HG03175 (cell line): ENCODE measurements at regions not wholly inside any gene's neighbourhood (a gene's known extent, or its start where the extent isn't known, plus 50 kb on each side); places are given as distances from the start of the nearest gene placed in this dataset.
"Not testable (repeated sequence)": the region's sequence is repeated elsewhere in the genome, so short reads cannot be mapped to it uniquely, and the experiment has no call there.

ENCODE experiments used
- ATAC-seq: cut with Tn5 transposase; IDR thresholded peaks from one replicate; pipeline ENCODE4 v1.9.1; 2021; ENCODE audit warnings: mild to moderate bottlenecking, moderate library complexity; ENCODE audit not compliant: unreplicated experiment

DNA sequence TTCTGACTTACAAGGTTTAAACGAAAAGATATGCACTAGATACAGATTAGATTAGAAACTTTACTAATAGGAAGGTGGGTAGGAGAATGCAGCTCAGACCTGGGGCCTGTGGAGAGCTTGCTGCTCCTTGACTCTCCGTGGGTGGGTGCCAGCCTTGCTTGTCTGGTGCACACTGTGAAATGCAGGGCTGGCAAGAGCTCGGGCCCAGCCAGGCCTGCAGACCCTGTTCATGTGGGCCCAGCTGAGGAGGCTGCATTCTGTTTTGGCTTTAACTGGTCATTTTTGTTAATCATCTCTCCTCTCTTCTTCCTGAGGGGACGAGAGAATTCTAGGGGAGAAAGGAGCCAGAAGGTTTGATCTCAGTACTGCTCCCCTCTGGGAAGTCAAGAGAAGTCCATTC, 325.4 kb downstream of the QKI start:
- no peak for ATAC-seq

GRCh38 chr6:163739408-163739725, 324.8 kb downstream of the QKI start:
- ATAC-seq, result no peak

GRCh38 chr6:163738725-163739407, 324.3 kb downstream of the QKI start:
- peak; percentile 57 for ATAC-seq

DNA sequence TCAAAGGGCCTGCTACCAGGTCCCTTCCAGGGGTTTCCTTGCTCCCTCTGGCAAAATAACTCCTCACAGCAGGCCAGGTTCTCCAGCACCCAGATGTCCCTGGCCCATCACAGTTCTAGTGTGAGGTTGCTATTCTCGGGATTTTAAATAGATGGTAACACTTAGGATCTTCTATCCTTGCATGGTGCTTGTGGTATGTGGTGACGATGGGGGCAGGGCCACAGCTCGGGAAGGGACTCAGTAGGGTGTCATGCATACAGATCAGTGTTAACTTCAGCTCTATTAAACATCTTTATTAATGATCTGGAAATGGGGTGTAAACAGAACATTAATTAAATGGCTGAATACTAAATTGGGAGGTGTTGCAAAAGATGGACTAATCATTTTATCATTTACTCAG, 323.8 kb downstream of the QKI start:
- ATAC-seq, result no peak

DNA sequence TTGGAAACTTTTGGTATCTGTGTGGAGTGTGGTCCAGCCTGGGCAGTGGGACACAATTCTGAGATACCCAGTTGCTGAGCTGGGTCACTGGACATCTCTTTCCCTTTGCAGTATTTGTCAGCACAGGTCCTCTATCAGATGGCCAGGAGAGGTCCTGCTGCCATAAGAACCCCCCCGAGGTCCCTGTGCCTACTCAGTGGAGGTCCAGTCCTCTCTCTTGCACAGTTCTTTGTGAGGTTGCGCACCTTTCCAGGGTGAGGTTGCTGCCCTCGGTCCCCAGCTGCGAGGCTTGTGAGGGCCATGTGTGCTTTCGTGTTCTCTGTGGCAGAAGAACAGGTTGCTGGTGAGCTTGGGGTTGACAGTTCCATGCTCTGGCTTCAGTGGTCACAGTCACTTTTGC, 320.6 kb downstream of the QKI start:
- ATAC-seq, result no peak

DNA sequence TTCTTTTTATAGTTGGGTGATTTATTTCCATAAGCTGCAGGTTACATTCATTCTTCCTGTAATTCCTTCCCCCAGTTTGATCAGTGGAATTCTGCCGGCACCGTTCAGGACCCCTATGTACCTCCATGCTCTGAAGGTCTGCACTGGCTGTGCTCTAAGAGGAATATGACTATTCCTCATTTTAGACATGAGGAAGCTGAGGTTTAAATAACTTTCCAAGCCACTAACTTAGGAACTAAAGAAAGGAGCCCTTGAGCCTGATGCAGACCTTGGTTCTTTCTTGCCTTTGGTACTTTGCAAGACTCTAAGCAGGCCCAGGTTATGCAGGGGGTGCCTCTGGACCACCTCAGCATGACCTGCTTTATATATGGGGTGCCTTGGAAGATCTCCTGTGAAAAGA, 318.5 kb downstream of the QKI start:
- ATAC-seq, result no peak

GRCh38 chr6:163732479-163732878, 318.0 kb downstream of the QKI start:
- no peak for ATAC-seq

DNA sequence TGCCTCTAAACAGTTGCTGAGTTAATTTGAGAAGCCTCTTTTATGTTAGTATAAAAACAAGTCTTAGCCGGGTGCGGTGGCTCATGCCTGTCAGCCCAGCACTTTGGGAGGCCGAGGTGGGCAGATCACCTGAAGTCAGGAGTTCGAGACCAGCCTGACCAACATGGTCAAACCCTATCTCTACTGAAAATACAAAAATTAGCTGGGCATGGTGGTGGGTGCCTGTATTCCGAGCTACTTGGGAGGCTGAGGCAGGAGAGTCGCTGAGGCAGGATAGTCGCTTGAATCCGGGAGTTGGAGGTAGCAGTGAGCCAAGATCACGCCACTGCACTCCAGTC, 317.5 kb downstream of the QKI start:
- not testable (repeated sequence) for ATAC-seq

GRCh38 chr6:163731215-163732013, 316.9 kb downstream of the QKI start:
- ATAC-seq, result no peak

- no peak for ATAC-seq
Observed at GRCh38 chr6:163730246-163731210, 316.0 kb downstream of the QKI start.

- ATAC-seq, result no peak
Observed at GRCh38 chr6:163729127-163729872, 314.8 kb downstream of the QKI start.

GRCh38 chr6:163728442-163729126, 314.1 kb downstream of the QKI start:
- ATAC-seq, result no peak

- no peak for ATAC-seq
Observed at GRCh38 chr6:163726037-163726695, 311.6 kb downstream of the QKI start.

GRCh38 chr6:163725008-163725941, 310.8 kb downstream of the QKI start:
- no peak for ATAC-seq

DNA sequence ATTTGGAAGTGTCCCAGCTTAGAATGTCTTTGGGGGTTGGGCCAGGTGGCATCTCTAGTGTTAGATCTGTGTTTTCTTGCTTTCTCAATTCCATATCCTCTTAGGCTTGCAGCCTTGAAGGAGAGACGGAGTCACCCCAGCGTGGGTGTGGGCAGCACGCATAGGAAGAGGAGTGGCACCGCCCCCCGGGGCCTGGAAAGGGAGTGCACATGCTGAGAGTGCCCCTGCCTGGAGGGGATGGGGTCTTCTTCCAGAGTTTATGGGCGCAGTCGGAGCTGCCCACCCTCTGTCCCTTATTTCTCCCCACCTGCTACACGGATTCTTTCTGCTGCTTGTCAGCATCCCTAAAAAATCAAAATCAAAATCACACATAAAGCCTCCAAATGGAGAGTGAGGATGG, 309.7 kb downstream of the QKI start:
- no peak for ATAC-seq

GRCh38 chr6:163723759-163724158, 309.2 kb downstream of the QKI start:
- no peak for ATAC-seq

GRCh38 chr6:163721922-163722692, 307.6 kb downstream of the QKI start:
- ATAC-seq, result no peak

GRCh38 chr6:163721435-163721834, 306.9 kb downstream of the QKI start:
- no peak for ATAC-seq
